ENCODE measurements at regions not wholly inside any gene's neighbourhood (a gene's known extent, or its start where the extent isn't known, plus 50 kb on each side); places are given as distances from the start of the nearest gene placed in this dataset.

DNA sequence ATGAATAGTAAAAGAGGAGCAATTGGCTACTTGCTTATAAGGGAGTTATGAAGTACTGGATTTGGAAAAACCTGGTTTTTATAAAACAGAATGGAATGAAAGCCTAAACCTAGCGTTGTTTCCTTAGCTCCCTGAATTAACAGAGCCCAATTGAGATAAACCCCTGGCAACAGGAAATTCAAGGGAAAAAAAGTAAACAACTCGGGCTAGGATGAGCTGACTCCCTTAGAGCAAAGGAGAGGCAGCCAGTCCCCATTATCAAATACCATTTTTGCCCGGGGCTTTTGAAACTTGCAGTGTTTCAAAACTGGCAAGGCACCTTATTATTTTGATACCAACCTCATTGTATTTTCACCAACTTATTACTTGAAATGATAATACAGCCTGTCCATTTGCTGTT, 587.5 kb downstream of the CD109 start:
- Mint-ChIP-seq H3K27ac (ENCODE audit: unreplicated experiment) (no peak overlapping the region), H3K4me3 (ENCODE audit: unreplicated experiment) (no peak overlapping the region), H3K27me3 (ENCODE audit: unreplicated experiment) (no peaks in the 10 kb centered on the region), H3K36me3 (ENCODE audit: low read depth, unreplicated experiment) (no peaks in the 10 kb centered on the region), H3K4me1 (ENCODE audit: unreplicated experiment) (peaks cover 4% of the 10 kb centered on the region), H3K9me3 (ENCODE audit: unreplicated experiment) (no peaks in the 10 kb centered on the region)
- no peak for TF ChIP-seq CTCF (IDR thresholded peaks at IDR 0.05; ENCODE audit: unreplicated experiment)
- DNase-seq (ENCODE audit: low spot score): no peak

DNA sequence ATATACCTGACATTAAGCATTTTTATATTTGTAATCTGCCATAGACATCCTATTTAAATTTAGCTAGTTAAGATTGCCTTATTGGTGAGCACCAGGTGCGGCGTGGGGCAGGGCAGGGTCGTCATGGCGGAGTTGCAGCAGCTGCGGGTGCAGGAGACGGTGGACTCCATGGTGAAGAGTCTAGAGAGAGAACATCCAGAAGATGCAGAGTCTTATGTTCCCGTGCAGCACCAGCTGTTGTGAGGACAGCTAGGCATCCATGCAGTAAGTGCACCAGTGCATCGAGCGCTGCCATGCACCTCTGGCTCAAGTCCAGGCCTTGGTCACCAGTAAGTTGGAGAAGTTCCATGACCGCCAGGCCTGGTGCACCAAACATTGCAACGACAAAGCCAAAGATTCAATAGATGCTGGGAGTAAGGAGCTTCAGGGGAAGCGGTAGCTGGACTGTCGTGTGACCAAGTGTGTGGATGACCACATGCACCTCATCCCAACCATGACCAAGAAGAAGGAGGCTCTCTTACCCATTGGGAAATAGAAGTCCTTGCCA, 586.2 kb downstream of the CD109 start:
- H3K9me3 Mint-ChIP-seq (ENCODE audit: unreplicated experiment): no peaks in the 10 kb centered on the region
- peaks cover 4% of the 10 kb centered on the region for H3K4me1 Mint-ChIP-seq (ENCODE audit: unreplicated experiment)

DNA sequence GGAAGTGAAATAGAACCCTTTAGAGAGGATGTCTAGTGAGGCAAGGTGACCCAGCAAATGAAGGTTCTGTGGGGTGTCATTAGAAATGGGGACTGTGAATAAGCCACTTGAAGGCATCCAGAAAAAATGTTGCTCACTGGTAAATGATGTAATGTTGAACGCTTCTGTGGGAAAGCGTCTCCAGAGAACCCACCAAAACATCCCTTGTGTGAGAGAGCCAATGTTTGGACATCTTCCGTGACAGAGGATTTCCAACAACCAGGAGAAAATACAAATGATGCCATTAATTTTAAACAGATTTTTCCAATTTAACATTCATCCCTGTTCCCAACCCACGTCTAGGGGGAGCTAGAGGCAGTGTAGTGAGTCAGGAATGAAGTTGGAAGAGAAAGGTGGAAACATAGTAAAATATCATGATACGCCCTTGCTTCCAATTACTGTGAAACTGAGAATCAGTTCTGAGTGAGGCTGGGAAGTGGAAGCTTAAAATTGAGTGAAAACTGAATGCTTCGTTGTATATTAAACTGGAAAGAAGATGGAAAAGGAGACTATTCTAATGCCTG, 584.2 kb downstream of the CD109 start:
- no peak overlapping the region for H3K27ac Mint-ChIP-seq (ENCODE audit: unreplicated experiment)
- no peak for DNase-seq (ENCODE audit: low spot score)
- TF ChIP-seq CTCF (IDR thresholded peaks at IDR 0.05; ENCODE audit: unreplicated experiment): no peak

More for the DNA sequence above, 586.2 kb downstream of the CD109 start:
- Mint-ChIP-seq H3K4me3 (ENCODE audit: unreplicated experiment) (no peak overlapping the region), H3K36me3 (ENCODE audit: low read depth, unreplicated experiment) (no peaks in the 10 kb centered on the region), H3K27ac (ENCODE audit: unreplicated experiment) (no peak overlapping the region), H3K27me3 (ENCODE audit: unreplicated experiment) (no peaks in the 10 kb centered on the region)
- no peak for TF ChIP-seq CTCF (IDR thresholded peaks at IDR 0.05; ENCODE audit: unreplicated experiment)
- no peak for DNase-seq (ENCODE audit: low spot score)

DNA sequence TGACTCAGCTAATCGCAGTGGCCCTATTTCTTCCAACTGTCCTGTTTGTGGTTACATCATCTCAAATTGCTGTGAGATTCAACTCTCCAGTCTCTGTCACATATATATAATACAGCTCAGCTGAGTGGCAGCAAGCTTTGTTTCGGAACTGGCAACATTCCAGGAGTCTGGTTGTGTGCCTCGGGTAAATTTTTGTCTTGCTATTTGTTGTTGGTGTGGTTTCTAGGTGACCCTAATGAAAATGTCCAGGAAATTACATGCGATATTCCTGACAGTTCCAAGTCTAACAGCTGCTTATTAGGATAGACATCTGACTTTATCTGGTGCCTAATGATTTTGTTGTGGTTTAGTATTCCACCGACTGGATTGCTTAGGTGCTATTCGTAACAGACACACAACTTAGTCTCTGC, 581.8 kb downstream of the CD109 start:
- TF ChIP-seq CTCF (IDR thresholded peaks at IDR 0.05; ENCODE audit: unreplicated experiment): no peak
- H3K4me1 Mint-ChIP-seq (ENCODE audit: unreplicated experiment): no peaks in the 10 kb centered on the region
- no peak overlapping the region for H3K4me3 Mint-ChIP-seq (ENCODE audit: unreplicated experiment)
- H3K36me3 Mint-ChIP-seq (ENCODE audit: low read depth, unreplicated experiment): no peaks in the 10 kb centered on the region
- no peak for DNase-seq (ENCODE audit: low spot score)
- no peaks in the 10 kb centered on the region for H3K27me3 Mint-ChIP-seq (ENCODE audit: unreplicated experiment)
- H3K27ac Mint-ChIP-seq (ENCODE audit: unreplicated experiment): no peak overlapping the region
- H3K9me3 Mint-ChIP-seq (ENCODE audit: unreplicated experiment): no peaks in the 10 kb centered on the region

More for the DNA sequence above, 584.2 kb downstream of the CD109 start:
- Mint-ChIP-seq H3K4me1 (ENCODE audit: unreplicated experiment) (no peaks in the 10 kb centered on the region), H3K9me3 (ENCODE audit: unreplicated experiment) (no peaks in the 10 kb centered on the region), H3K4me3 (ENCODE audit: unreplicated experiment) (no peak overlapping the region), H3K27me3 (ENCODE audit: unreplicated experiment) (no peaks in the 10 kb centered on the region), H3K36me3 (ENCODE audit: low read depth, unreplicated experiment) (no peaks in the 10 kb centered on the region)

DNA sequence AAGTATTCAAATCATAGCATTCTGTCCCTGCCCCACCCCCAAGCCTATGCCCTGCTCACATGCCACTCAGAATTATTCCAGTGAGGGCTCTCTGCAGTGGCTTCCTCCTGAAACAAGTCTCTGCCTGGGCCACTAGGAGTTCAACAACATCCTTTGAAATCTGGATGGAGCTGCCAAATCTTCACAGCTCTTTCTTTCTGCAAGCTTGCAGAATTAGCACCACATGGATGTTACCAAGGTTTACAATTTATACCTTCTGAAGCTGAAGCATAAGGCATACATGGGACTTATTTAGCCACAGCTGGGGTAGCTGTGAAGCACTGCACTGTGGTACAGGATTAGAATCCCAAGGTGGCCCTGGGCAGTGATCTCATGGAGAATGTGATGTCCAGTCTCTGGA, 577.5 kb downstream of the CD109 start:
- H3K36me3 Mint-ChIP-seq (ENCODE audit: low read depth, unreplicated experiment): no peaks in the 10 kb centered on the region
- H3K4me3 Mint-ChIP-seq (ENCODE audit: unreplicated experiment): no peak overlapping the region
- DNase-seq (ENCODE audit: low spot score): no peak
- no peaks in the 10 kb centered on the region for H3K9me3 Mint-ChIP-seq (ENCODE audit: unreplicated experiment)
- TF ChIP-seq CTCF (IDR thresholded peaks at IDR 0.05; ENCODE audit: unreplicated experiment): no peak
- H3K27me3 Mint-ChIP-seq (ENCODE audit: unreplicated experiment): peaks cover 2% of the 10 kb centered on the region
- H3K4me1 Mint-ChIP-seq (ENCODE audit: unreplicated experiment): no peaks in the 10 kb centered on the region
- no peak overlapping the region for H3K27ac Mint-ChIP-seq (ENCODE audit: unreplicated experiment)

Data from endothelial cell (in vitro differentiated cells).